ENCODE measurements at regions not wholly inside any gene's neighbourhood (a gene's known extent, or its start where the extent isn't known, plus 50 kb on each side); places are given as distances from the start of the nearest gene placed in this dataset.
"Not testable (repeated sequence)": the region's sequence is repeated elsewhere in the genome, so short reads cannot be mapped to it uniquely, and the experiment has no call there.

DNA sequence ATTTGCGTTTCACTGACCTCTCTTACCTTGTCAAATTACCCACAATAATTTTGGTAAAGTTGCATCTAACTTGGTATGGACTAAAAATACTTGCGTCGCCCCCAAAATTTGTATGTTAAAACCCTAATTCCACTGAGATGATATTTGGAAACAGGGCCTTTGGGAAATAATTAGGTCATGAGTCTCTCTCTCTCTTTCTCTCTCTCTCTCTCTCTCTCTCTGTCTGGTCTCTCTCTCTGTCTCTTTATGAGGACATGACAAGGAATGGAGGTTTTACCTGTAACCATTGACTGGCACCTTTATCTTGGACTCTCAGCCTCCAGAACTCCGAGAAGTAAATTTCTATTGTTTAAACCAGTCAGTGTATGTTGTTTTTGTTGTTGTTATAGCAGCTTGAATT lies 111.5 kb upstream of the BDP1 start:
- DNase-seq: not testable (repeated sequence)

DNA sequence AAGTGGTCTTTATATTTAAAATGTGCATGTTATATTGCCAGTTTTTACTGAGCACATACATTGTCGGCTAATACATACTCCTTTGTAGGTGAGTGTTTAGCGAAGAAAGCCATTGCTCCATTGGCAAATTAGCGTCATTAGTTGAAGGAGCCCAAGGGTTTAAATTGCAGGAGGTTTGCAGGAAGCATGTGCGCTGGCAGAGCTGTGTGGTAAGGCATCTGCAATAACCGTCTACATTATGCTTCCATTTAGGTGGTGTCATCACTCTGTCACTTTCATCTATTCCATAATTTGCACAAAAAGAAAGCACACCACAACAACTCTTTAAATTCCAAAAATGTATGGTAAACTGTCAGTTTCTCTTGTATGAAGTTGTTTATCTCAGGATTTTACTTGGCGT lies 82.8 kb upstream of the BDP1 start:
- DNase-seq: not testable (repeated sequence)

- DNase-seq: not testable (repeated sequence)
Measured at GRCh38 chr5:71373054-71373734, 82.3 kb upstream of the BDP1 start.

DNA sequence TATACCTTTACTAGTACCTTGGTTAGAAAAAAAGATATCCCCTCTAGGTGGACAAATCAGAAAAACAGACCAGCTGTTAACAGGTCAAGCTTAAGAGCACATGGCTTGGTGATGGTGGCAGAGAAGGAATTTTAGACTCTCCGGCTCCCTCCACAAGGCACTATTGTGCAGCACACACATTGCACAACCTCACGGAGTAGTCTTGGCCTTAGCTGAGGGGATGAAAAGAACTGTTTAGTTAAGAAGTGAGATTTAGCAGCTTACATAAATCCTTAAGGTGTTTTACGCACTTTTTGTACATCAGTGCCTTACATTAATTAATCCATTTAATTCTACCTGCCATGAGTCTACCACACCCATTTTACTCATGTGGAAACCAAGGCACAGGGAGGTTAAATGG lies 71.2 kb upstream of the BDP1 start:
- DNase-seq: not testable (repeated sequence)

DNA sequence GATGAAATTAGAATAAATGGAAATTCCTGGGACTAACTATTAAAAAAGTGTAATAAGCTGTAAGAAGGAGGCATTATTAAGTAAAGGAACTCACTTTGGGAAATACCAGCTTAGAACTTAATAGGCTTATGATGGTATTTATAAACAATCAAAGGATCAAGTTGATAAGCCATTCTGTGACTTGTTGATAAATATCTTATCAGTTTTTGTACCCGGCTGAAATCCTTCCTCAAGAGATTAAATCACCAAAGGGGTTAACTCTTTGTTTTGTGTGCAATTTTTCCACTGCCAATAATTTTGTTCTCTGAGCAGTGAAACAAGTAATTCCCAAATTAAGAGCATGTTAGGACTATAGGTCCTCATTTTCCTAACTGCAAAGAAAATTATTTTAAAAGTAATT lies 70.7 kb upstream of the BDP1 start:
- DNase-seq: no peak

GRCh38 chr5:71385208-71385607 lies 70.2 kb upstream of the BDP1 start:
- not testable (repeated sequence) for DNase-seq

DNA sequence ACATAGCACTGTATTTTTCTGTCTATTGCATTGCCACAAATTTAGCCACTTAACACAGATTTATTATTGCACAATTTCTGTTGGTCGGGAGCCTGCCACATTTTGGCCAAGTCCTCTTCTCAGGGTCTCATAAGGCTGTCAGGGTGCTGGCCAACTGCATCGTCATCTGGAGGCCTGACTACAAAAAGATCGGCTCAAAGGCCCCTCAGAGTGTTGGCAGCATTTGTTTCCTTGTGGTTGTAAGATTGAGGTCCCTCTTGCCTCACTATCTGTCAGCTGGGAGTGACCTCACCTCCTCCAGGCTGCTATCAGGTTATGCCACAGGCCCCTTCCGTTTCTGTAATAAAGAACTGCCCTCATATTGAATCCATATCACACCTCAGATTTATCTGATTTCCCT lies 67.3 kb upstream of the BDP1 start:
- DNase-seq: peak; percentile 7

GRCh38 chr5:71398400-71398799 lies 57.1 kb upstream of the BDP1 start:
- peak; percentile 45 for DNase-seq

DNA sequence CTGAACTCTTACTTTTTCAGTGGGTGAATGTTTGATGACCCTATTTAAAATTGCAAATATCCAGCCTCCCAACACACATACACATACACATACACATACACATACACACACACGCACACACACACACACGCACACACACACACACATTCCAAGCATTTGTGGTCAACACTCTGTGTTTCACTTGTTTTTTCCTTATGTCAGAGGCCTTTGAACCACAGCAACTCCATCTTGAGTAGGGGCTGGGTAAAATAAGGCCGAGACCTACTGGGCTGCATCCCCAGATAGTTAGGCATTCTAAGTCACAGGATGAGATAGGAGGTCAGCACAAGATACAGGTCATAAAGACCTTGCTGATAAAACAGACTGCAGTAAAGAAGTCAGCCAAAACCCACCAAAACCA lies 56.6 kb upstream of the BDP1 start:
- DNase-seq: not testable (repeated sequence)

- not testable (repeated sequence) for DNase-seq
Measured at GRCh38 chr5:71399443-71399842, 56.0 kb upstream of the BDP1 start.

DNA sequence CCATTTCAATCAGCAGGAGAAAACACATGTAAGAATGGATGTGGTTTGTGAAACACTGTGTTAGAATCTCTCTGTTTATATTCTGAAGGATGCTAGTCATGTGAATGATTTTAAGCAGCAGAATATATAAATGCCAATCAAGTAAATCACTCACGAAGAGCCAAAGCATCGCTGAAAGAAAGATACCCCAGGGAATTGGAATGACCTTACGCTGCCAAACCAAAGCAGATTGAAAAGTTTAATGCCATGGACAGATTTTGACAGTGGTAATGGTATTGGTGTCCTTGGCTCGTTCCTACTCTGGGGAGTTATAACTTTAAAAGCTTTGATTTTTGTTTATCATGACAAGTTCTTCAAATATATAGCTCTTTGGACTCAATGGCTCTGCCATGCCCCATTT lies 54.8 kb upstream of the BDP1 start:
- not testable (repeated sequence) for DNase-seq

GRCh38 chr5:71401150-71401549 lies 54.3 kb upstream of the BDP1 start:
- not testable (repeated sequence) for DNase-seq

DNA sequence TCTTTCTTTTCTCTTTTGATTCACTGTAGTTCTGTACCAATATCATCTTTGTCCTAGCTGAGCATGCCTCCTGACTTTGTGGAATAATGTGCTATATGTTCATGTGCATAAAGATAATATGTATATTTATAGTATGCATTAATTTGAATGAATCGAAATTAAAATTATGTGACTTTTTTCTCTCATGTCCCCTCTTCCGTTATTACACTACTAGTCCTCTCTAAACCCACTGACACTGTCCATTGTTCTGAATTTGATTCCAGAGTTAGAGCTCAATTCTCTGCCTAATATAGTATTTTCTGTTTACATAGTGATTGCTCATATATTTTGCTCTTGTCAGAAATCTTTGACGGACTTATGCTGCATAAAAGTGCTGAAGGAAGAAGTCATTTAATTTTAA lies 53.9 kb upstream of the BDP1 start:
- DNase-seq: not testable (repeated sequence)

- DNase-seq: not testable (repeated sequence)
Measured at GRCh38 chr5:71404441-71404840, 51.0 kb upstream of the BDP1 start.

GRCh38 chr5:71404936-71405335 lies 50.5 kb upstream of the BDP1 start:
- not testable (repeated sequence) for DNase-seq
